MM.1S (cell line): ENCODE measurements at regions not wholly inside any gene's neighbourhood (a gene's known extent, or its start where the extent isn't known, plus 50 kb on each side); places are given as distances from the start of the nearest gene placed in this dataset.

Experiments used
- DNase-seq: peaks from one replicate; pipeline ENCODE4 v3.0.0-alpha.2; 2015
- H2AFZ ChIP-seq: fragments of 300-600 bp; sonication (generic); 2 replicates; pipeline ENCODE4 v1.6.0; 2016; ENCODE audit warnings: antibody characterized with exemption, low read length
- H3F3A ChIP-seq: fragments of 300-600 bp; sonication (generic); 2 replicates; pipeline ENCODE4 v1.6.1; 2016; ENCODE audit warnings: mild to moderate bottlenecking, antibody characterized with exemption, low read length, moderate library complexity, mixed read lengths; ENCODE audit not compliant: insufficient read depth
- H3K27ac ChIP-seq: fragments of 300-600 bp; sonication (generic); 2 replicates; pipeline ENCODE4 v1.5.1; 2016; ENCODE audit warnings: mild to moderate bottlenecking, low read length
- H3K27me3 ChIP-seq: fragments of 300-600 bp; sonication (generic); replicated peaks from 2 replicates; pipeline ENCODE4 v1.6.0; 2016; ENCODE audit warnings: low read length; ENCODE audit not compliant: insufficient read depth
- H3K36me3 ChIP-seq: fragments of 300-600 bp; sonication (generic); replicated peaks from 2 replicates; pipeline ENCODE4 v1.6.1; 2016; ENCODE audit warnings: mild to moderate bottlenecking, low read length, mixed read lengths; ENCODE audit not compliant: insufficient read depth
- H3K4me1 ChIP-seq: fragments of 300-600 bp; sonication (generic); 2 replicates; pipeline ENCODE4 v1.6.1; 2016; ENCODE audit warnings: low read length, mixed read lengths
- H3K4me2 ChIP-seq: fragments of 300-600 bp; sonication (generic); 2 replicates; pipeline ENCODE4 v1.6.0; 2016; ENCODE audit warnings: low read depth, low read length
- H3K4me3 ChIP-seq: fragments of 300-600 bp; sonication (generic); 2 replicates; pipeline ENCODE4 v1.5.1; 2016; ENCODE audit warnings: low read length, mixed read lengths
- H3K79me2 ChIP-seq: fragments of 300-600 bp; sonication (generic); 2 replicates; pipeline ENCODE4 v1.6.1; 2016; ENCODE audit warnings: mixed run types, low read length, mixed read lengths
- H3K9ac ChIP-seq: fragments of 300-600 bp; sonication (generic); 2 replicates; pipeline ENCODE4 v1.6.1; 2016; ENCODE audit warnings: low read length, mixed read lengths
- H3K9me2 ChIP-seq: fragments of 300-600 bp; sonication (generic); replicated peaks from 2 replicates; pipeline ENCODE4 v1.6.1; 2016; ENCODE audit warnings: mild to moderate bottlenecking, low read length, mixed read lengths; ENCODE audit not compliant: insufficient read depth
- H3K9me3 ChIP-seq: fragments of 300-600 bp; sonication (generic); replicated peaks from 2 replicates; pipeline ENCODE4 v1.6.1; 2016; ENCODE audit warnings: mild to moderate bottlenecking, low read length, mixed read lengths; ENCODE audit not compliant: insufficient read depth
- H4K20me1 ChIP-seq: fragments of 300-600 bp; sonication (generic); 2 replicates; pipeline ENCODE4 v1.6.1; 2016; ENCODE audit warnings: mild to moderate bottlenecking, low read length, moderate library complexity, mixed read lengths; ENCODE audit not compliant: insufficient read depth
- CTCF ChIP-seq: fragments of 300-600 bp; sonication (generic); IDR thresholded peaks from 2 replicates; pipeline ENCODE4 v1.5.1; 2016; ENCODE audit warnings: antibody characterized with exemption, low read length, mixed read lengths
- EZH2 ChIP-seq: fragments of 300-600 bp; sonication (generic); optimal IDR thresholded peaks from 2 replicates; pipeline ENCODE3; 2017; ENCODE audit warnings: low read depth, mild to moderate bottlenecking, antibody characterized with exemption, low read length, mixed read lengths
- EZH2phosphoT487 ChIP-seq: fragments of 300-600 bp; sonication (generic); IDR thresholded peaks from 2 replicates; pipeline ENCODE4 v1.6.1; 2018; ENCODE audit warnings: antibody characterized with exemption, low read length

GRCh38 chr12:115303723-115304309 lies 619.8 kb upstream of the TBX3 start:
- Histone ChIP-seq H3K9me3 (no peaks in the 10 kb centered on the region), H3K36me3 (no peaks in the 10 kb centered on the region), H3K9ac (no peak overlapping the region), H4K20me1 (no peaks in the 10 kb centered on the region), H3K27ac (no peak overlapping the region), H2AFZ (no peak overlapping the region), H3K27me3 (no peaks in the 10 kb centered on the region), H3F3A (no peaks in the 10 kb centered on the region), H3K9me2 (no peaks in the 10 kb centered on the region), H3K4me3 (no peak overlapping the region), H3K79me2 (no peaks in the 10 kb centered on the region), H3K4me2 (no peak overlapping the region), H3K4me1 (no peaks in the 10 kb centered on the region)
- no peak for DNase-seq
- TF ChIP-seq CTCF (no peak), EZH2 (no peak), EZH2phosphoT487 (no peak)

- no peak for DNase-seq
- no peak overlapping the region for H2AFZ ChIP-seq
- no peaks in the 10 kb centered on the region for H3K9me2 ChIP-seq
- H3K27me3 ChIP-seq, result no peaks in the 10 kb centered on the region
- H3K4me2 ChIP-seq, result no peak overlapping the region
- H3F3A ChIP-seq, result no peaks in the 10 kb centered on the region
- H3K9me3 ChIP-seq, result no peaks in the 10 kb centered on the region
- H3K9ac ChIP-seq, result no peak overlapping the region
- TF ChIP-seq EZH2phosphoT487 (no peak), CTCF (no peak), EZH2 (no peak)
- no peaks in the 10 kb centered on the region for H3K4me1 ChIP-seq
- no peaks in the 10 kb centered on the region for H4K20me1 ChIP-seq
- H3K36me3 ChIP-seq, result no peaks in the 10 kb centered on the region
- H3K4me3 ChIP-seq, result no peak overlapping the region
- no peaks in the 10 kb centered on the region for H3K79me2 ChIP-seq
- no peak overlapping the region for H3K27ac ChIP-seq
Observed at GRCh38 chr12:115297445-115297844, 613.5 kb upstream of the TBX3 start.

GRCh38 chr12:115296613-115297198 lies 612.7 kb upstream of the TBX3 start:
- Histone ChIP-seq H2AFZ (no peak overlapping the region), H3K27ac (no peak overlapping the region), H3K4me2 (no peak overlapping the region), H3K79me2 (no peaks in the 10 kb centered on the region), H3K9me3 (no peaks in the 10 kb centered on the region), H3K27me3 (no peaks in the 10 kb centered on the region), H3K9me2 (no peaks in the 10 kb centered on the region), H3K36me3 (no peaks in the 10 kb centered on the region), H4K20me1 (no peaks in the 10 kb centered on the region), H3K9ac (no peak overlapping the region), H3F3A (no peaks in the 10 kb centered on the region), H3K4me1 (no peaks in the 10 kb centered on the region), H3K4me3 (no peak overlapping the region)
- DNase-seq, result no peak
- no peak for TF ChIP-seq EZH2

- no peaks in the 10 kb centered on the region for H3K4me1 ChIP-seq
Observed at GRCh38 chr12:115295886-115296285, 611.9 kb upstream of the TBX3 start.

More at GRCh38 chr12:115295886-115296285, 611.9 kb upstream of the TBX3 start:
- Histone ChIP-seq H3K27me3 (no peaks in the 10 kb centered on the region), H3K36me3 (no peaks in the 10 kb centered on the region), H3K9ac (no peak overlapping the region), H4K20me1 (no peaks in the 10 kb centered on the region), H3K9me3 (no peaks in the 10 kb centered on the region), H3K4me3 (no peak overlapping the region), H2AFZ (no peak overlapping the region), H3K9me2 (no peaks in the 10 kb centered on the region), H3F3A (no peaks in the 10 kb centered on the region), H3K79me2 (no peaks in the 10 kb centered on the region), H3K4me2 (no peak overlapping the region), H3K27ac (no peak overlapping the region)
- no peak for DNase-seq
- TF ChIP-seq EZH2phosphoT487, result no peak
- no peak for TF ChIP-seq CTCF
- no peak for TF ChIP-seq EZH2
